ENCODE measurements at regions not wholly inside any gene's neighbourhood (a gene's known extent, or its start where the extent isn't known, plus 50 kb on each side); places are given as distances from the start of the nearest gene placed in this dataset.

GRCh38 chr6:156622185-156622584, 155.0 kb upstream of the ARID1B start:
- Histone ChIP-seq H3K4me1 (replicated peaks) (no peaks in the 10 kb centered on the region), H3K36me3 (no peaks in the 10 kb centered on the region), H3K27ac (no peak overlapping the region)

DNA sequence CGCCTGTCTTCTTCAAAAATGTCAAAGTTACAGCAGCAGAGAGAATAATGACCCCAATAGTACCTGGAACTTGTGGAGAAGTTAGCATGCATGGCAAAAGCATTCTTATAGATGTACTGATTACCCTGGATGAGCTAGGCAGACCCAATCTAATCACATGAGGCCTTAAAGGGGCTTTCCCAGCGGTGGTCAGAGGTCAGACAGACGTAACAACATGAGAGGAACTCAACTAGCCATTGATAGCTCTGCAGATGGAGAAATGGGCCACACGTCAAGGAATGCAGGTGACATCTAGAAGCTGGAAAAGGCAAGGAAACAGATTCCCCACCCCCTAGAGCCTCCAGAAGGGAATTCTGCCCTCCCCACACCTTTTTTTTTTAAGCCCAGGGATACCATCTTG, 156.8 kb upstream of the ARID1B start:
- Histone ChIP-seq H3K27ac (no peak overlapping the region), H3K4me1 (replicated peaks) (no peaks in the 10 kb centered on the region), H3K4me3 (no peak overlapping the region), H3K27me3 (replicated peaks) (no peaks in the 10 kb centered on the region), H3K9me3 (replicated peaks) (no peaks in the 10 kb centered on the region), H3K36me3 (no peaks in the 10 kb centered on the region)
- no peak for DNase-seq (ENCODE audit: low read depth in 1 of 2, low spot score in 2 of 2)

More at GRCh38 chr6:156622185-156622584, 155.0 kb upstream of the ARID1B start:
- no peak overlapping the region for H3K4me3 ChIP-seq
- no peaks in the 10 kb centered on the region for H3K9me3 ChIP-seq (replicated peaks)
- H3K27me3 ChIP-seq (replicated peaks), result no peaks in the 10 kb centered on the region
- DNase-seq (ENCODE audit: low read depth in 1 of 2, low spot score in 2 of 2), result no peak

DNA sequence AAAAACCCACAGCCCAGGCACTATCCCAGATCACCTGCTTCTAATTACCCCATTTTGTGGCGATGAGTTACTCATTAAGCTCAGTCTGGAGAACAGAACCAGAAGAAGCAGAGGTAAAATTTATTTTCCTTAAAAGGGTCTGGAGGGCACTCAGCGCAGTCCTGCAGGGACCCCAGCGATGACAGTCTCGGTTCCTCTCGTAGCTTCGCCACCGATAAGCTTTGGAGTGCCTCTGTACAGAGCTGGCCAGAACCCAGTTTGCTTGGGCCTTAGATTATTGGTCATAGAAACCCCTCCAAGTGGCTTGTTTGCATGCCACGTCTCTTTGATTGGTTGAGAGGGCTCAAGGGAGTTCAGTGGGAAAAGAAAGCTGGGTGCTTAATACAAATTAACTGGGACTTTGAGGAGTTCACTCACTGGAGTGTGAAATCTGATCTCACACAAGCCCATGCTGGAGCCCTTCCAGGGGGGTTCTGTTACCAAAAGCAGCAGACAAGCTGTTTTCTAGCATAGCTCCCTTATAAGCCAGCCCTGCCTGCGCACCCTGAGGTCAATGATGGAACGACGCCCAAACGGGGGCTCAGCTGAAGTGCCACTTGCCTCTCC, 158.5 kb upstream of the ARID1B start:
- Histone ChIP-seq H3K4me1 (replicated peaks) (no peaks in the 10 kb centered on the region), H3K9me3 (replicated peaks) (0 out of 2 replicates have a peak, but pooled peaks cover under 1% of the 10 kb centered on the region), H3K36me3 (no peaks in the 10 kb centered on the region), H3K27me3 (replicated peaks) (no peaks in the 10 kb centered on the region), H3K27ac (no peak overlapping the region), H3K4me3 (no peak overlapping the region)
- no peak for DNase-seq (ENCODE audit: low read depth in 1 of 2, low spot score in 2 of 2)

- no peak overlapping the region for H3K4me3 ChIP-seq
- H3K27ac ChIP-seq, result no peak overlapping the region
- H3K27me3 ChIP-seq (replicated peaks), result no peaks in the 10 kb centered on the region
- 0 out of 2 replicates have a peak, but pooled peaks cover 3% of the 10 kb centered on the region for H3K9me3 ChIP-seq (replicated peaks)
- DNase-seq (ENCODE audit: low read depth in 1 of 2, low spot score in 2 of 2), result no peak
- no peaks in the 10 kb centered on the region for H3K36me3 ChIP-seq
- H3K4me1 ChIP-seq (replicated peaks), result no peaks in the 10 kb centered on the region
Observed at GRCh38 chr6:156617941-156618340, 159.2 kb upstream of the ARID1B start.

GRCh38 chr6:156617376-156617775, 159.8 kb upstream of the ARID1B start:
- no peak overlapping the region for H3K4me3 ChIP-seq
- H3K4me1 ChIP-seq (replicated peaks), result no peaks in the 10 kb centered on the region
- H3K36me3 ChIP-seq, result no peaks in the 10 kb centered on the region
- no peak for DNase-seq (ENCODE audit: low read depth in 1 of 2, low spot score in 2 of 2)
- 0 out of 2 replicates have a peak, but pooled peaks cover 3% of the 10 kb centered on the region for H3K9me3 ChIP-seq (replicated peaks)
- no peak overlapping the region for H3K27ac ChIP-seq
- no peaks in the 10 kb centered on the region for H3K27me3 ChIP-seq (replicated peaks)

DNA sequence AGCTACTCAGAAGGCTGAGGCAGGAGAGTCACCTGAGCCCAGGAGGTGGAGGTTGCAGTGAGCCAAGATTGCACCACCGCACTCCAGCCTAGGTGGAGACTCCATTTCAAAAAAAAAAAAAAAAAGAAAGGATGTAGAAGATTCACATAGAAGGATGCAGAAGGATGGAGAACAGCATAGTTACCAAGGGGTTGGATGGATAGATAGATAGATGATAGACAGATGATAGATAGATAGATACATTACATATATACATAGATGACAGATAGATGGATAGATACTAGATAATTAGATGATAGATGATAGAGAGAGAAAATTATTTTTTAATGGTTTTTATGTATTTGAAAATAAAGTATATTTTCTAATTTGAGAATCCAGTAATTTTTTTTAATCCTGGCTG, 160.7 kb upstream of the ARID1B start:
- no peaks in the 10 kb centered on the region for H3K4me1 ChIP-seq (replicated peaks)
- no peak overlapping the region for H3K27ac ChIP-seq
- 0 out of 2 replicates have a peak, but pooled peaks cover 3% of the 10 kb centered on the region for H3K9me3 ChIP-seq (replicated peaks)
- DNase-seq (ENCODE audit: low read depth in 1 of 2, low spot score in 2 of 2), result no peak
- no peaks in the 10 kb centered on the region for H3K36me3 ChIP-seq
- no peaks in the 10 kb centered on the region for H3K27me3 ChIP-seq (replicated peaks)
- no peak overlapping the region for H3K4me3 ChIP-seq

GRCh38 chr6:156613996-156614395, 163.2 kb upstream of the ARID1B start:
- Histone ChIP-seq H3K27ac (no peak overlapping the region), H3K27me3 (replicated peaks) (no peaks in the 10 kb centered on the region), H3K9me3 (replicated peaks) (0 out of 2 replicates have a peak, but pooled peaks cover 3% of the 10 kb centered on the region), H3K36me3 (no peaks in the 10 kb centered on the region), H3K4me3 (no peak overlapping the region), H3K4me1 (replicated peaks) (no peaks in the 10 kb centered on the region)
- DNase-seq (ENCODE audit: low read depth in 1 of 2, low spot score in 2 of 2), result no peak

GRCh38 chr6:156612361-156612760, 164.8 kb upstream of the ARID1B start:
- Histone ChIP-seq H3K9me3 (replicated peaks) (0 out of 2 replicates have a peak, but pooled peaks cover 3% of the 10 kb centered on the region), H3K4me1 (replicated peaks) (no peaks in the 10 kb centered on the region), H3K27me3 (replicated peaks) (no peaks in the 10 kb centered on the region), H3K27ac (no peak overlapping the region), H3K36me3 (no peaks in the 10 kb centered on the region), H3K4me3 (no peak overlapping the region)
- no peak for DNase-seq (ENCODE audit: low read depth in 1 of 2, low spot score in 2 of 2)

DNA sequence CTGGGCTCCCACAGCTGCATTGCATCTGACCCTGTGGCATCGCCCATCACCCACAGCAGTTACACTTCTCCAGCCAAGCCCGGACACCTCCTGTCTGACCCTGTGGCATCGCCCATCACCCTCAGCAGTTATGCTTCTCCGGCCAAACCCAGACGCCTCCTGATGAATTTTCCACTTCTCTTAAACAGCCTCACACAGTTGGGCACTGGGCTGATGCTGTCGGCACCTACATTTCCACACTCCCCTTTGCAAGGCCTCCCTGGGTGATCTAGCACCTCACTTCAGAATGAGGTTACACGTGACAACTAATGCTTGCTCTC, 175.2 kb upstream of the ARID1B start:
- no peak for DNase-seq (ENCODE audit: low read depth in 1 of 2, low spot score in 2 of 2)
- 0 out of 2 replicates have a peak, but pooled peaks cover 3% of the 10 kb centered on the region for H3K9me3 ChIP-seq (replicated peaks)
- no peaks in the 10 kb centered on the region for H3K4me1 ChIP-seq (replicated peaks)
- no peak overlapping the region for H3K27ac ChIP-seq
- no peaks in the 10 kb centered on the region for H3K36me3 ChIP-seq
- no peak overlapping the region for H3K4me3 ChIP-seq
- H3K27me3 ChIP-seq (replicated peaks), result no peaks in the 10 kb centered on the region

- no peaks in the 10 kb centered on the region for H3K36me3 ChIP-seq
Observed at GRCh38 chr6:156601152-156602065, 175.8 kb upstream of the ARID1B start.

DNA sequence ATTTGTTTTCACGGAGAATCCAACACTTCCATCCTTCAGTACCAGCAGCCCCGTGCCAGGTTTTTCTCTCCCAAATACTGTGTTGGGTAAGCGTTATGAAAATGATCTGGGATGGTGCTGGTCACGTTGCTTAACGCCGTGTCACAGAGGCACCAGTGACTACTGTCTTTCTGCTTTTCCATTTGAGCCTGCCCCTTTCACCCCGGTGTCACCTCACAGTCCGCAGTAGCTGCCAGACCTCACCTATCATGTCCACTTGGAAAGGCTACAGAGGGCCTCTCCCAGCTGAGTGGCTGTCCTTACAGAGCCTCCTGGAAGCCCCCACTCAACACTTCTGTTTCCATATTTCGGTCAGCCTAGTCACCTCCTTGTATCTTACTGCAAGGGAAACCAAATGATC, 176.5 kb upstream of the ARID1B start:
- DNase-seq (ENCODE audit: low read depth in 1 of 2, low spot score in 2 of 2), result no peak
- Histone ChIP-seq H3K4me1 (replicated peaks) (no peaks in the 10 kb centered on the region), H3K36me3 (no peaks in the 10 kb centered on the region), H3K4me3 (no peak overlapping the region), H3K9me3 (replicated peaks) (0 out of 2 replicates have a peak, but pooled peaks cover 3% of the 10 kb centered on the region), H3K27ac (no peak overlapping the region), H3K27me3 (replicated peaks) (no peaks in the 10 kb centered on the region)

More at GRCh38 chr6:156601152-156602065, 175.8 kb upstream of the ARID1B start:
- no peak for DNase-seq (ENCODE audit: low read depth in 1 of 2, low spot score in 2 of 2)
- Histone ChIP-seq H3K4me3 (no peak overlapping the region), H3K27ac (no peak overlapping the region), H3K9me3 (replicated peaks) (0 out of 2 replicates have a peak, but pooled peaks cover 3% of the 10 kb centered on the region), H3K4me1 (replicated peaks) (no peaks in the 10 kb centered on the region), H3K27me3 (replicated peaks) (no peaks in the 10 kb centered on the region)

- Histone ChIP-seq H3K27ac (no peak overlapping the region), H3K27me3 (replicated peaks) (no peaks in the 10 kb centered on the region), H3K4me1 (replicated peaks) (no peaks in the 10 kb centered on the region), H3K4me3 (no peak overlapping the region), H3K36me3 (no peaks in the 10 kb centered on the region), H3K9me3 (replicated peaks) (0 out of 2 replicates have a peak, but pooled peaks cover 3% of the 10 kb centered on the region)
- DNase-seq (ENCODE audit: low read depth in 1 of 2, low spot score in 2 of 2), result no peak
Observed at GRCh38 chr6:156599978-156600590, 177.1 kb upstream of the ARID1B start.

DNA sequence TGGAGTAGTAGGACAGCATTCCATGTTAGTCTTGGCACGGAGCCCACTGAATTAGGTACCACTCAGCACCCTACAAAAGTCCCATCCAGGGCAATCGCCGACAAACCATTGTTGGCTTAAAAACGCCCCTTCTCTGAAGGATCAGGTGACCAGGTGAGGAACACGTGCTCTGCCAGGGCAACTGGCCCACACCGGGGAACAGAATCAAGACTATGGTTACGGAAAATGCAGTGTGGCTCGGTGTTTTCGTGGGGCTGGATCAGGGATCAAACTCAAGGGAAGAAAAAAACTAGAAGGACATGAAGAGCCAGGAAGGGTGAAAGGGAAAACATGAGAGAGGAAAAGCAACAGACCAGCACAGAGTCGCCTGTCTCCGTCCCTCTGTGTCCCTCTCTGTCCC, 177.8 kb upstream of the ARID1B start:
- Histone ChIP-seq H3K27ac (no peak overlapping the region), H3K36me3 (no peaks in the 10 kb centered on the region), H3K27me3 (replicated peaks) (no peaks in the 10 kb centered on the region), H3K9me3 (replicated peaks) (0 out of 2 replicates have a peak, but pooled peaks cover 3% of the 10 kb centered on the region), H3K4me3 (no peak overlapping the region), H3K4me1 (replicated peaks) (no peaks in the 10 kb centered on the region)
- DNase-seq (ENCODE audit: low read depth in 1 of 2, low spot score in 2 of 2), result no peak

- no peak overlapping the region for H3K4me3 ChIP-seq
- H3K27ac ChIP-seq, result no peak overlapping the region
- DNase-seq (ENCODE audit: low read depth in 1 of 2, low spot score in 2 of 2), result no peak
- H3K9me3 ChIP-seq (replicated peaks), result 0 out of 2 replicates have a peak, but pooled peaks cover 3% of the 10 kb centered on the region
- no peaks in the 10 kb centered on the region for H3K36me3 ChIP-seq
- H3K4me1 ChIP-seq (replicated peaks), result no peaks in the 10 kb centered on the region
- H3K27me3 ChIP-seq (replicated peaks), result no peaks in the 10 kb centered on the region
Observed at GRCh38 chr6:156598855-156599180, 178.4 kb upstream of the ARID1B start.

Measured in SJSA1 (cell line).